Endothelial cell (in vitro differentiated cells): ENCODE measurements at regions not wholly inside any gene's neighbourhood (a gene's known extent, or its start where the extent isn't known, plus 50 kb on each side); places are given as distances from the start of the nearest gene placed in this dataset.

ENCODE experiments used
- DNase-seq: peaks from one replicate; pipeline ENCODE4 v3.0.0; 2021; ENCODE audit warnings: low spot score
- H3K27ac Mint-ChIP-seq: one replicate; pipeline ENCODE4 v1.8.0; 2021; ENCODE audit warnings: mixed read lengths, inconsistent platforms; ENCODE audit not compliant: unreplicated experiment
- H3K27me3 Mint-ChIP-seq: one replicate; pipeline ENCODE4 v1.8.0; 2021; ENCODE audit warnings: mild to moderate bottlenecking, moderate library complexity, mixed read lengths, inconsistent platforms; ENCODE audit not compliant: unreplicated experiment
- H3K36me3 Mint-ChIP-seq: one replicate; pipeline ENCODE4 v1.8.0; 2021; ENCODE audit warnings: mild to moderate bottlenecking, low read depth, mixed read lengths, inconsistent platforms; ENCODE audit not compliant: unreplicated experiment
- H3K4me1 Mint-ChIP-seq: one replicate; pipeline ENCODE4 v1.8.0; 2021; ENCODE audit warnings: mild to moderate bottlenecking, mixed read lengths, inconsistent platforms; ENCODE audit not compliant: unreplicated experiment
- H3K4me3 Mint-ChIP-seq: one replicate; pipeline ENCODE4 v1.8.0; 2021; ENCODE audit warnings: mild to moderate bottlenecking, mixed read lengths, inconsistent platforms; ENCODE audit not compliant: unreplicated experiment
- H3K9me3 Mint-ChIP-seq: one replicate; pipeline ENCODE4 v1.8.0; 2021; ENCODE audit warnings: mixed read lengths, inconsistent platforms; ENCODE audit not compliant: unreplicated experiment
- TF ChIP-seq, protein P1 (sequence below): fragments of 200-600 bp; sonication (generic); IDR thresholded peaks from one replicate; pipeline ENCODE4 v1.5.0; 2021; ENCODE audit warnings: antibody characterized with exemption; ENCODE audit not compliant: unreplicated experiment

GRCh38 chr4:12084690-12085089 is 656.0 kb upstream of the HS3ST1 start:
- TF ChIP-seq, protein P1, sequence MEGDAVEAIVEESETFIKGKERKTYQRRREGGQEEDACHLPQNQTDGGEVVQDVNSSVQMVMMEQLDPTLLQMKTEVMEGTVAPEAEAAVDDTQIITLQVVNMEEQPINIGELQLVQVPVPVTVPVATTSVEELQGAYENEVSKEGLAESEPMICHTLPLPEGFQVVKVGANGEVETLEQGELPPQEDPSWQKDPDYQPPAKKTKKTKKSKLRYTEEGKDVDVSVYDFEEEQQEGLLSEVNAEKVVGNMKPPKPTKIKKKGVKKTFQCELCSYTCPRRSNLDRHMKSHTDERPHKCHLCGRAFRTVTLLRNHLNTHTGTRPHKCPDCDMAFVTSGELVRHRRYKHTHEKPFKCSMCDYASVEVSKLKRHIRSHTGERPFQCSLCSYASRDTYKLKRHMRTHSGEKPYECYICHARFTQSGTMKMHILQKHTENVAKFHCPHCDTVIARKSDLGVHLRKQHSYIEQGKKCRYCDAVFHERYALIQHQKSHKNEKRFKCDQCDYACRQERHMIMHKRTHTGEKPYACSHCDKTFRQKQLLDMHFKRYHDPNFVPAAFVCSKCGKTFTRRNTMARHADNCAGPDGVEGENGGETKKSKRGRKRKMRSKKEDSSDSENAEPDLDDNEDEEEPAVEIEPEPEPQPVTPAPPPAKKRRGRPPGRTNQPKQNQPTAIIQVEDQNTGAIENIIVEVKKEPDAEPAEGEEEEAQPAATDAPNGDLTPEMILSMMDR, result no peak
- peaks cover 8% of the 10 kb centered on the region for H3K9me3 Mint-ChIP-seq
- no peaks in the 10 kb centered on the region for H3K4me1 Mint-ChIP-seq

GRCh38 chr4:12071316-12071715 is 642.6 kb upstream of the HS3ST1 start:
- H3K36me3 Mint-ChIP-seq, result no peaks in the 10 kb centered on the region
- H3K4me1 Mint-ChIP-seq, result peaks cover 6% of the 10 kb centered on the region
- H3K9me3 Mint-ChIP-seq, result no peaks in the 10 kb centered on the region
- H3K4me3 Mint-ChIP-seq, result no peak overlapping the region
- DNase-seq, result peak; percentile 5
- TF ChIP-seq, protein P1, result no peak
- H3K27me3 Mint-ChIP-seq, result peaks cover 1% of the 10 kb centered on the region
- H3K27ac Mint-ChIP-seq, result no peak overlapping the region

More at GRCh38 chr4:12084690-12085089, 656.0 kb upstream of the HS3ST1 start:
- Mint-ChIP-seq H3K4me3 (no peak overlapping the region), H3K27me3 (no peaks in the 10 kb centered on the region), H3K36me3 (no peaks in the 10 kb centered on the region), H3K27ac (no peak overlapping the region)
- DNase-seq, result no peak

DNA sequence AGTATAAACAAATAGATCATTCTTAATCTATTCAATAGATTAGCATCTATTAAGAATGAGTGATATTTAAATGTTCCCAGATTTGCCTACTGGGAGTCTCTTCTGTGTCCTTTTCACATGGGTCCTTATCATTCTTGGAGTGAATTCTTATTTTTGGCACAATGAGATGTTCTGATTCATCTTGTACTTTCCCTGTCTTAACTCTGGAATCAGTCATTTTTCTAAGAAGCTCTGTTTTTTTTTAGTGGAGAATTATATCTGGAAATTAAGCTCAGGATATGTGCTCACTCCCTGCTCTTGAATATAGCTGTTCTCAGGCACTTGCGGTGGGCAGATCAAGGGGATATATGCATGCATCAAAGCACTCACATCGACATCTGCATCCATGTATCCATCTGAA is 625.3 kb upstream of the HS3ST1 start:
- no peaks in the 10 kb centered on the region for H3K27me3 Mint-ChIP-seq
- H3K4me1 Mint-ChIP-seq, result no peaks in the 10 kb centered on the region
- H3K27ac Mint-ChIP-seq, result no peak overlapping the region
- H3K9me3 Mint-ChIP-seq, result no peaks in the 10 kb centered on the region
- no peak for DNase-seq
- TF ChIP-seq, protein P1, result no peak
- no peaks in the 10 kb centered on the region for H3K36me3 Mint-ChIP-seq
- H3K4me3 Mint-ChIP-seq, result no peak overlapping the region

DNA sequence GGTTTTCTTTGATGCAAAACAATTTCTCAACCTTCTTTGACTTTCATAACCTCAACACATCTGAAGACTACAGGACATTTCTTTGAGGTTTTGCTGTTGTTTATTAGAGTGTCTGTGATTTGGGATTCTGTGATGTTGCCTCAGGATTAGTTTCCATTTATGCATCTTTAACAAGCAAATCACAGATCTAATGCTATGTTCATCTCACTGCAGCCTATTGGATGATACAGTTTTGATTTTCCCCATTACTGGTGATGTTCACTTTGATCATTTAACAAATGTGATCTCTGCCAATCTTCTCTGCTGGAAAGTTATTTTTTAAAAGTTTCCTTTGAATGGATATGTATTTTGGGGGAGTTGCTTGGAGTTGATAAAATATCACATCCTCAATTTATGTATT is 624.9 kb upstream of the HS3ST1 start:
- H3K4me1 Mint-ChIP-seq, result no peaks in the 10 kb centered on the region
- no peaks in the 10 kb centered on the region for H3K27me3 Mint-ChIP-seq
- H3K36me3 Mint-ChIP-seq, result no peaks in the 10 kb centered on the region
- H3K4me3 Mint-ChIP-seq, result no peak overlapping the region
- DNase-seq, result no peak
- TF ChIP-seq, protein P1, result no peak
- no peak overlapping the region for H3K27ac Mint-ChIP-seq
- no peaks in the 10 kb centered on the region for H3K9me3 Mint-ChIP-seq

- Mint-ChIP-seq H3K36me3 (no peaks in the 10 kb centered on the region), H3K9me3 (no peaks in the 10 kb centered on the region), H3K4me3 (no peak overlapping the region), H3K27ac (no peak overlapping the region), H3K4me1 (no peaks in the 10 kb centered on the region), H3K27me3 (no peaks in the 10 kb centered on the region)
- TF ChIP-seq, protein P1, result no peak
- no peak for DNase-seq
These were observed 621.7 kb upstream of the HS3ST1 start for GRCh38 chr4:12050357-12050756.
